ENCODE measurements at regions not wholly inside any gene's neighbourhood (a gene's known extent, or its start where the extent isn't known, plus 50 kb on each side); places are given as distances from the start of the nearest gene placed in this dataset.

DNA sequence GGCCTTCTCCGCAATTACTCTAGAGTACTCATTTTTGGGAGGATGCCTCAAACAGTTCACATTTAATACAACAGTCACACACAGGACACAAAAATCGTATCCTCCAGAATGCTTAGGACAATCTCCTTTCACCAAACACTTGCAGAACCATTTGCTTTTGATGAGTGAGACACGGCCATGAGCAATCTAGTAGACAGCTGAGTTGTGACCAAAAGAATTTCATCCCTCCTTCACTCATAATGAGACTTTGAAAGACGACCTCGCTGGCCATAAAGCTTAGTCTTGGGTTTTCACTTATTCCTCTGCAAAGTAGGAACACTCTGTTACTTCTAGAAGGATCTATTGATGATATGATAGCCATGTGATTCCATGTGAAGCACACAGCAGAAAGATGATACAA lies 87.5 kb upstream of the SLC35G4 start:
- TF ChIP-seq, protein P1, sequence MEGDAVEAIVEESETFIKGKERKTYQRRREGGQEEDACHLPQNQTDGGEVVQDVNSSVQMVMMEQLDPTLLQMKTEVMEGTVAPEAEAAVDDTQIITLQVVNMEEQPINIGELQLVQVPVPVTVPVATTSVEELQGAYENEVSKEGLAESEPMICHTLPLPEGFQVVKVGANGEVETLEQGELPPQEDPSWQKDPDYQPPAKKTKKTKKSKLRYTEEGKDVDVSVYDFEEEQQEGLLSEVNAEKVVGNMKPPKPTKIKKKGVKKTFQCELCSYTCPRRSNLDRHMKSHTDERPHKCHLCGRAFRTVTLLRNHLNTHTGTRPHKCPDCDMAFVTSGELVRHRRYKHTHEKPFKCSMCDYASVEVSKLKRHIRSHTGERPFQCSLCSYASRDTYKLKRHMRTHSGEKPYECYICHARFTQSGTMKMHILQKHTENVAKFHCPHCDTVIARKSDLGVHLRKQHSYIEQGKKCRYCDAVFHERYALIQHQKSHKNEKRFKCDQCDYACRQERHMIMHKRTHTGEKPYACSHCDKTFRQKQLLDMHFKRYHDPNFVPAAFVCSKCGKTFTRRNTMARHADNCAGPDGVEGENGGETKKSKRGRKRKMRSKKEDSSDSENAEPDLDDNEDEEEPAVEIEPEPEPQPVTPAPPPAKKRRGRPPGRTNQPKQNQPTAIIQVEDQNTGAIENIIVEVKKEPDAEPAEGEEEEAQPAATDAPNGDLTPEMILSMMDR (IDR thresholded peaks at IDR 0.05): no peak
- no peak for TF ChIP-seq EP300 (IDR thresholded peaks at IDR 0.05)
